NB4 (cell line): ENCODE measurements at regions not wholly inside any gene's neighbourhood (a gene's known extent, or its start where the extent isn't known, plus 50 kb on each side); places are given as distances from the start of the nearest gene placed in this dataset.

Source experiments
- DNase-seq: peaks from one replicate; pipeline ENCODE4 v3.0.0; 2010; ENCODE audit warnings: low read depth
- H3K4me3 ChIP-seq: one replicate; pipeline ENCODE4 v1.5.1; 2011; ENCODE audit warnings: mild to moderate bottlenecking, low read depth, low read length, moderate library complexity
- MYC ChIP-seq: IDR thresholded peaks from 2 replicates; pipeline ENCODE4 v1.6.1; 2011; ENCODE audit warnings: low read depth, low read length
- POLR2A ChIP-seq: IDR thresholded peaks from 2 replicates; pipeline ENCODE4 v1.6.1; 2011; ENCODE audit warnings: mild to moderate bottlenecking; ENCODE audit not compliant: insufficient read length; ENCODE audit errors: extremely low read depth
- TF ChIP-seq, protein P1 (sequence below): IDR thresholded peaks from 2 replicates; pipeline ENCODE4 v1.6.1; 2011; ENCODE audit warnings: low read depth, low read length
- TF ChIP-seq, protein P2 (sequence below): IDR thresholded peaks from one replicate; pipeline ENCODE4 v1.5.1; 2012; ENCODE audit warnings: low read depth, low read length

DNA sequence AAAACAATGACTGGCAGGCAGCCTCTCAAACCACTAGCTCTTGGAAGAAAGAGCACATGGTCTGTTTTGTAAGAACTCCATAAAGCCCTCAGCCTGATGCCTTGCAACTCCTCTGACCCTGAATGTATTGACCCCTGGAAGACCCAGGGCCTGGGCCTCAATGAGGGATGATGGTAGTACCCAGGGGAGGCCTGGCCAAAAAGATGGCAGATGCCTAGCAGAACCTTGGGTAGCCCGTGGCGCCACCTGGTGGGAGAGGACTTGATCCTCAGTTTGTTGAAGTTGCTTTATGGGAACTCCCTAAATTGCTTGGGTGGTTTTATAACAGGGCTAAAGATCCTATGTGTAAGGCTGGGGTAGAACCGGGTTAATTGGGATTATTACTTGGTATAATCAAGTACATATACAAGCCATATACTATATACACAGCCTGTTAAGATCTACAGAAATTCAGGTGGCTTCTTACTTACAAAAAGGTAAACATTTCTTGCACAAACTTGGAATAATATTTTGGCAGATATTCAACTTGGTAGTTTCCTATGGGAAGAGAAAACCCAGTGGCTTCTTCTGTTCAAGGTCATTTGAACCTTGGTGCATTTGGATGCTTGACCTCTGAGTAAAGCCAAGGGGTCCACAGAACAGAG lies 95.8 kb upstream of the CACUL1 start:
- DNase-seq: peak; percentile 78
- H3K4me3 ChIP-seq: no peak overlapping the region
- TF ChIP-seq, protein P1, sequence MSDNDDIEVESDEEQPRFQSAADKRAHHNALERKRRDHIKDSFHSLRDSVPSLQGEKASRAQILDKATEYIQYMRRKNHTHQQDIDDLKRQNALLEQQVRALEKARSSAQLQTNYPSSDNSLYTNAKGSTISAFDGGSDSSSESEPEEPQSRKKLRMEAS: 0 out of 2 replicates have a peak, but pooled peaks have one; percentile 10
- TF ChIP-seq, protein P2, sequence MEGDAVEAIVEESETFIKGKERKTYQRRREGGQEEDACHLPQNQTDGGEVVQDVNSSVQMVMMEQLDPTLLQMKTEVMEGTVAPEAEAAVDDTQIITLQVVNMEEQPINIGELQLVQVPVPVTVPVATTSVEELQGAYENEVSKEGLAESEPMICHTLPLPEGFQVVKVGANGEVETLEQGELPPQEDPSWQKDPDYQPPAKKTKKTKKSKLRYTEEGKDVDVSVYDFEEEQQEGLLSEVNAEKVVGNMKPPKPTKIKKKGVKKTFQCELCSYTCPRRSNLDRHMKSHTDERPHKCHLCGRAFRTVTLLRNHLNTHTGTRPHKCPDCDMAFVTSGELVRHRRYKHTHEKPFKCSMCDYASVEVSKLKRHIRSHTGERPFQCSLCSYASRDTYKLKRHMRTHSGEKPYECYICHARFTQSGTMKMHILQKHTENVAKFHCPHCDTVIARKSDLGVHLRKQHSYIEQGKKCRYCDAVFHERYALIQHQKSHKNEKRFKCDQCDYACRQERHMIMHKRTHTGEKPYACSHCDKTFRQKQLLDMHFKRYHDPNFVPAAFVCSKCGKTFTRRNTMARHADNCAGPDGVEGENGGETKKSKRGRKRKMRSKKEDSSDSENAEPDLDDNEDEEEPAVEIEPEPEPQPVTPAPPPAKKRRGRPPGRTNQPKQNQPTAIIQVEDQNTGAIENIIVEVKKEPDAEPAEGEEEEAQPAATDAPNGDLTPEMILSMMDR: peak; percentile 88
- no peak for TF ChIP-seq POLR2A

DNA sequence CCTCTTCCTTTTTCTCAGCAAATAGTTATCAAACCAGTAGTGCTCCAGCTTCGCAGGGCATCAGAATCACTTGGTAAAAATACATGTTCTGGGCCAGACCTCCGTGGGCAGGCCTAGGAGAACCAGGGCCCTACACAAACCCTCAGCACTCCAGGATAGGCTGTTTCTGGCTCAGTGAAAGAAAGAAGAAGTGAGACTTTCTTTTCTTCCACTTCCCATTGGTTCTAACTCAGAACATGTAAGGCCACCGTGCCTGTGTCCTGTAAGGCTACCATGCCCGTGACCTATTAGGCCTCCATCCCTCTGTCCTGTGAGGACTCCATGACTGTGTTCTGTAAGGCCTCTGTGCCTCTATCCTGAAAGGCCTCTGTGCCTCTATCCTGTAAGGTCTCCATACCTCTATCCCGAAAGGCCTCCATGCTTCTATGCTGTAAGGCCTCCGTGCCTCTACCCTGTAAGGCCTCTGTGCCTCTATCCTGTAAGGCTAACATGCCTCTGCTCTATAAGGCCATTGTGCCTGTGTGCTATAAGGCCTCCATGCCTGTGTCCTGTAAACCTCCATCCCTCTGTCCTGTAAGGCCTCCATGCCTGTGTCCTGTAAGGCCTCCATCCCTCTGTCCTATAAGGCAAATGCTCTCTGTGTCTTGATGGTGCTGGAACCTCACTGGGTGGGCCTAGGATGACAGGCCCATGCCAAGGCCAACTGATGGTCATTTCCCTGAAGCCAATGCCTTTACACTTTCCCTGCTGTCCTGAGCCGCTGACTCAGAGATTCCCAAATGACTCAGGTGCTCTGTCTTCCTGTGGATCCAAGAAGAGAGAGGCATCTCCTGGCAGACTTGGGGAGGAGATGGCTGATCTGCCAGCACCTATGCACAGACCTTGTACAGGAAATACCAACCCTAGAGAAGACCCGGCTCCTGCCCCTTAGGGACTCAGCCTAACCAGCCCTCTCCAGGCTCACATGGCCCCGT lies 96.6 kb upstream of the CACUL1 start:
- TF ChIP-seq, protein P1: no peak
- TF ChIP-seq POLR2A (no peak), MYC (no peak)
- TF ChIP-seq, protein P2: no peak
- DNase-seq: no peak
- no peak overlapping the region for H3K4me3 ChIP-seq

DNA sequence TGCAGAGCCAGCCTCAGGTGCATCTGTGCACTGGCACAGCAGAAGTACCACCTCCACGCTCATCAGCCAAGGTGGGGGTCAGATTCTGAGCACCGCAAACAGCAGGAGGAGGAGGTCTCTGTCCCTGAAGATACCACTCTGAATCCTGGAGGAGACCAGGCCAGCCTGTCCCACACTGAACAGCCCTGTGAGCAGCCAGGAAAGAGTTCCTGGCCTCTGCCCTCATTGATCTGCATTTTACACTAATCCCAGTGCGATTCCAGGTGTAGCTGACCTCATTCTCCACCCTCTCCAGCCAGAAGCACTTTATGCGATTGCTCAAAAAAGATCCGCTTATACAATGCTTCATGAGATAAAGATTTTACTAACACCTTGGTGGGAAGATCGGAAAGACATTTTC lies 99.1 kb upstream of the CACUL1 start:
- no peak for DNase-seq
- H3K4me3 ChIP-seq: no peak overlapping the region
- TF ChIP-seq POLR2A (no peak), MYC (no peak)
- TF ChIP-seq, protein P2: no peak
- TF ChIP-seq, protein P1: no peak

DNA sequence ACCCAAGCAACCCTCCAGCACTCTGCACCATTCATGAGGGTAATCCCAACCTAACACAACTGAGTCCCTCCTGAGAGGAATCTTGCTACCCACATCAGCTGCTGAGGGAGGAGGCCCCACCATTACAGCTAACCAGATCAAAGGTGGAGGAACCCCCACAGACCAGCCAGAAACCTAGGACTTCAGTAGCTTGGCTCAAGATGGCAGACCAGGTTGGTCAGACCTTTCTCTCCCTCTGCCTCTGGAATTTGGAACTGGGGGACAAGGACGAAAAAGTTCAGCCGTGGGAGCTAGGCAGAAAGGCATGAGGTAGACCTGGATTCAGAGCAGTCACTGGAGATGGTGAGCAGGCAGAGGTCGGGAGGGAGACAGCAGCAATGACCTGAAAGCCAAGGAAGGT lies 101.3 kb upstream of the CACUL1 start:
- no peak overlapping the region for H3K4me3 ChIP-seq
- TF ChIP-seq, protein P2: no peak
- no peak for TF ChIP-seq MYC
- TF ChIP-seq, protein P1: no peak
- no peak for TF ChIP-seq POLR2A
- DNase-seq: no peak

DNA sequence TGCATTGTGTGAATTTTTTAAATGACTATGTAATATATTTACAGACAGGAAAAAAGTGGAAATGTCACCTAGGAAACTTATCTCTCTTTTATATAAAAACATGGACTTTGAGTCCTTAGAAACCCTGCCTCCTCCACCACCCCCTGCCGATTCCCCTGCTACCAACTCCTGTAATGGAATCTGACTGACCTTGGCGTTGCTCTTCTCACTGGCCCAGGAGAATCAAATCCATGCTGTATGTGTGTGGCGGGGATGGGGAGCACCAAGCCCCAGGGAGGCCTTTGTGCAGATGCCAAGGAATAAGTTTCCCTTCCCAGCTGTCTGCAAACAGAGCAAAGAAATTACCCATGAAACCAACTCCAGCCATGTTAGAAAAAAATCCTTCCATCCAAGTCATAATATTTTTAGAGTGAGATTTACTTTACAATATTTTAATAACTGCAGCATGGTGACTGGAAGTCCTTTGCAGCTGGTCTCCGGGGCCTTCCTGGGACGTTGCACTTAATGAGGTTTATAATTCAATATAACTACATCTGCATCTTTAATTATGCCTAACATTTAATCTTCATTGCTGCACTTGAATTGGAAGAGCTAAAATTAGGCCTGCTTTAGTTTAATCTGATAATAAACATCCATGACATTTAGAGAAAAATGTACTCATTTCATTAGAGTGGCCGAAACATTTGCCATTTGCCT lies 111.4 kb upstream of the CACUL1 start:
- no peak for TF ChIP-seq POLR2A
- TF ChIP-seq, protein P2: no peak
- TF ChIP-seq, protein P1: no peak
- no peak for TF ChIP-seq MYC
- DNase-seq: no peak
- no peak overlapping the region for H3K4me3 ChIP-seq
